ENCODE measurements at regions not wholly inside any gene's neighbourhood (a gene's known extent, or its start where the extent isn't known, plus 50 kb on each side); places are given as distances from the start of the nearest gene placed in this dataset.
A peak's percentile ranks its signal among the peaks of the same experiment; 100 is the strongest.

DNA sequence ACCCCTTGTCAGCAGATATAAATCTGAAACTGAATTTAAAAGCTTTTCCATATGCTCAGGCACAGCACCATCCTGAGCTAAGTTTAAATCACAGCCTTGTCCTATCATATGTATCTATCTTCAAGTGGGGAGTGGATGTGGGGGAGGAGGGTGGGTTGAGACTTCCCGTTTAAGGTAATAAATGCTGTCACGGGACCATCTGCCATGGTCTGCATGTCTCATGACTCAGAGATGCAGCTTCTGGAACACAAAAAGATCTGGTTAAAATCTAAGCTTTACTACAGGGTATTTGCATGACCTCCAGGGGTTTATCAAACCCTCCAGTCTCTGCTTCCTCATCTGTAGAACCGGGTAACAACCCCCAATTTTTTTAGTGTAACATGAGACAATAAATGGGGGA lies 377.7 kb upstream of the ST6GAL2 start:
- intact Hi-C loops (cut with DNase I), result no loop called here
- DNase-seq (ENCODE audit: low spot score) (no peak), ATAC-seq (no peak)

DNA sequence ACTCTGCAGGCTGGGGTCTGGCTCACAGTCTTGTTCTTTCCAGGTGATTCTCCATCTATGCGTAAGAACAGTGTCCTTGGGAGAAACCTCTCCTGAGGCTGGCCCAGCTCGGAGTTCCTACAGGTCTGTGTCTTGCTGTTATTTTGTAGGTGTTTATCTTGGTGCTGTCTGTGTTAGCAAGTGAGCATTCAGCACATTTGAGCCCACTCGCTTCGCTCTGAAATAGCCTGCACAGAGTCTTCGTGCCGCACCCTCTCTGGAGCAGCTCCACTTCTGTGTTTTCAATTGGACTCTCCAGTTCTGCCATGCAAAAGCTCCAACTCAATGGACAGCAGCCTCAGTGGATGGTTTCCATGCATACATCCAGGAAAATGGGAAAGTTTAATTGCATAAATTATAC lies 378.2 kb upstream of the ST6GAL2 start:
- intact Hi-C loops (cut with DNase I), result no loop called here
- ATAC-seq (no peak), DNase-seq (ENCODE audit: low spot score) (no peak)

DNA sequence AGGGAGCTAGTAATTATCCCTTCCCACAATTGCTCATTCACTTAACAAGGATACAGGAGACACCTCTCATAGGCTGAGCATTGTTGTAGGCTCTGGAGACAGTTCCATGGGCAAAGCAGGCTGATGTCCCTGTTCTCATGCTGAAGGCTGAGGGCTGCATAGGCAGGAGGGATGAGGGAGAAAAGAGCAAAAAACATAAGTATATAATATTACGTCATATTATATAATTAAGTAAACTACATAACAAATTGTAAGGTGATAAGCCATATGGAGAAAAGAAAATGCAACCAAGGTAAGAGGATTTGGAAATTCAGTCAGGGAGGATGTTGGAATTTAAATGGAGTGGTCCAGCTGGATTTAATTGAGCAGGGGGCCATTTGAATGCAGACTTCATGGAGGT lies 380.6 kb upstream of the ST6GAL2 start:
- intact Hi-C loops (cut with DNase I), result no loop called here
- DNase-seq (ENCODE audit: low spot score), result no peak
- ATAC-seq, result no peak

- ATAC-seq (no peak), DNase-seq (ENCODE audit: low spot score) (no peak)
- intact Hi-C loops (cut with DNase I), result no loop called here
These were observed 381.1 kb upstream of the ST6GAL2 start for GRCh38 chr2:107267086-107267485.

GRCh38 chr2:107276034-107276433 lies 390.1 kb upstream of the ST6GAL2 start:
- no peak for DNase-seq (ENCODE audit: low spot score)
- ATAC-seq, result no peak
- intact Hi-C loops (cut with DNase I), result no loop called here

GRCh38 chr2:107278672-107279071 lies 392.7 kb upstream of the ST6GAL2 start:
- ATAC-seq (no peak), DNase-seq (ENCODE audit: low spot score) (no peak)
- intact Hi-C loops (cut with DNase I), result no loop called here

- peak; percentile 26 for ATAC-seq
- DNase-seq (ENCODE audit: low spot score), result no peak
- intact Hi-C loops (cut with DNase I), result no loop called here
These were observed 395.7 kb upstream of the ST6GAL2 start for GRCh38 chr2:107281637-107282036.

GRCh38 chr2:107282135-107282534 lies 396.2 kb upstream of the ST6GAL2 start:
- DNase-seq (ENCODE audit: low spot score) (no peak), ATAC-seq (no peak)
- intact Hi-C loops (cut with DNase I), result no loop called here

DNA sequence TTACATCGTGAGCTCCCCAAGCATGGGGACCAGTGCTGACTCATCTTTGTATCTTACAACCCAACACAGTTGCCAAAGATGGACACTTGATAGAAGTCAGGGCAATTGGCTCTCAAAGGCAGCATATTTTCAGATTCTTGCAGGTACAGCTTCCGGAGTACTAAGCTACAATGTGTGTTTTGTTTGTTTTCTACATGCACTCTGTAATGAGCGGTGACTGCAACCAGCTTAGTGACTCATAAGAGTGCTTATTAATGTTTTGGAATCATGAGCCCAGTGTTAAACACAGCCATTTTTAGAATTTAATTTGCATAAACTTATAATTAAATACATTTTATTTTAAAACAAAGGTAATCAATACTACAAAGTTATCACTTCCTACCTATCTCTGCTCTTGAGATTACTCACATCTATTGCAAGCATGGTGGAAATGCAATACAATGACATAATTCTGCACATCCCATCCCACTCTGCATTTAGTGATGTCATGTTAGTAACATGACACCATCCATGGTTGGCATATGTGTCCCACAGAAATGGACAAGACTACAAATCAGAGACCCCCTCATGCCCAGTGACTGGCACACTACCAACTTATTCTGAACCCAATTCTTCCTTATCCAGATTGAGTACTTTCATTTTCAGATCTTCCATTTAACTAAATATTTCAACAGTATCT lies 399.8 kb upstream of the ST6GAL2 start:
- DNase-seq (ENCODE audit: low spot score) (no peak), ATAC-seq (no peak)
- intact Hi-C loops (cut with DNase I), result no loop called here

GRCh38 chr2:107290041-107290440 lies 404.1 kb upstream of the ST6GAL2 start:
- DNase-seq (ENCODE audit: low spot score) (no peak), ATAC-seq (no peak)
- intact Hi-C loops (cut with DNase I), result no loop called here

DNA sequence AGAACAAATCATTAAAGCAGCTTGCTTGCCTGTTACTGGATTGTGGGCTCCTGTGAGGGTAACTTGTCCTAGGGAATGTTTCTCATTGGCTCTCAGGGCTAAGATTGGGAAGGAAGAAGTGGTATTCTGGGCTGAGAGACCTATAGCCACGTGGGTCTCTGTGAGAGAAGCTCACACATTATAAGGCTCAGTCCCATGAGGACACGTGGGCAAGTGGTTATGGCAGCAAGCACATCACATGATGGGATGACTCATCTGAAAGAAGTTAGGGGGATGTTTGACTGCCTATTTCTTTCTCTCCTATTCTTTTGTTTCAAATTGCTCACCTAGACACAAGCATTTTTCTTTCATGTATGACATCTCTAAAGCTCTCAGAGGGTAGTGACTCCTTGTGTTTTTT lies 418.0 kb upstream of the ST6GAL2 start:
- ATAC-seq (no peak), DNase-seq (ENCODE audit: low spot score) (no peak)
- intact Hi-C loops (cut with DNase I), result no loop called here

DNA sequence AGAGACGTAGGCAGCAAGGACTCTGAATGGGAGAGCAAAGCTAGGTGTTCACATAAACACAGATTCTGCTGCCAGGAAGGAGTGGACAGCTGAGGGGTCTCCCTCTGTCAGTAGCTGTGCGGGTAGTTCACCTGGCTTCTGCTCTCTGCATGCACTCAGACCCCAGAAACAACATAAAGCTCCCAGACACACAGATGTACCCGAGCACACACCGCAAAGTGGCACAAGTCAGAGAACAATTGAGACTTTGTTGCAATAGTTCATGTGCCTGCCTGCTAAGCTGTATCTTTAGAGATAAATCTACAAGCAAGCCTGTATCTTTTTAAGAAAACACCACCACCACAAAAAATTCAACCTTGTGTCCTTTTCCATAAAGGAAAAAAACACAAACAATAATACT lies 420.0 kb upstream of the ST6GAL2 start:
- ATAC-seq, result no peak
- intact Hi-C loops (cut with DNase I), result no loop called here
- no peak for DNase-seq (ENCODE audit: low spot score)

DNA sequence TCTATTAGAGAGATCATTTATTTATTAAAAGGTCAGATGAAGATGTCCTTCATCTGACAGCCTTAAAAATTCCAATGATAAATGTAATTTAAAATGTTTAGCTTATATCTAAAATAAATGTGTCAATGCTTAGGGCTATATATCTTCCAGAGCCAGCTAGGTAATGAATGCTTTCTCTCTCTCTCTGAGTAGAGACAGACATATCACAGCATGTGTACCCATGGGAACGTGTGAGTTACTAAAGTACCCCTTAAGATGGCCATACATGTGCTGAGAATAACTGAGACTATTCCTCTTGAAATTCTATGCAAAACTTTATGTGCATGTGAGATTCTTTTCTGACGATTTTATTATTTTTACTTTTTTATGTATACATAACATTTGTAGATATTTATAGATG lies 420.9 kb upstream of the ST6GAL2 start:
- intact Hi-C loops (cut with DNase I), result no loop called here
- ATAC-seq (no peak), DNase-seq (ENCODE audit: low spot score) (no peak)

GRCh38 chr2:107308835-107309234 lies 422.9 kb upstream of the ST6GAL2 start:
- intact Hi-C loops (cut with DNase I), result no loop called here
- no peak for ATAC-seq

GRCh38 chr2:107312240-107312639 lies 426.3 kb upstream of the ST6GAL2 start:
- no peak for ATAC-seq
- DNase-seq (ENCODE audit: low spot score), result no peak
- intact Hi-C loops (cut with DNase I), result no loop called here

More at GRCh38 chr2:107308835-107309234, 422.9 kb upstream of the ST6GAL2 start:
- DNase-seq (ENCODE audit: low spot score), result no peak

DNA sequence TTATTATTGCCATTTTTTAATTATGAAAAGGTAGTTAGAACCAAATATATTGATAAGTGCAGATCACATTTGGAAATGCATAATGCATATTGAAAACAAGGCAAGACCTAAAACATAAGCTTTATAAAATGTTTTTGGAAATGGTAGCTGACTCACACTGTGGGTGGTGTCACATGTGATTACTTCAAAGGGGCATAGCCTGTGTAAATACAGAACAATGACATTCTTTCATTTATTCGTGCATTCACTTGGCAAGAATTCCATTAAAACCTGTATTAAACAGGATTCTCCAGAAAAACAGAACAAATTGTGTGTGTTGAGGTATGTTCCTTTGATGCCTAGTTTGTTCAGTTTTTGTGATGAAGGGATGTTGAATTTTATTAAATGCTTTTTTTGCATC lies 427.3 kb upstream of the ST6GAL2 start:
- no peak for DNase-seq (ENCODE audit: low spot score)
- ATAC-seq, result no peak
- intact Hi-C loops (cut with DNase I), result no loop called here

DNA sequence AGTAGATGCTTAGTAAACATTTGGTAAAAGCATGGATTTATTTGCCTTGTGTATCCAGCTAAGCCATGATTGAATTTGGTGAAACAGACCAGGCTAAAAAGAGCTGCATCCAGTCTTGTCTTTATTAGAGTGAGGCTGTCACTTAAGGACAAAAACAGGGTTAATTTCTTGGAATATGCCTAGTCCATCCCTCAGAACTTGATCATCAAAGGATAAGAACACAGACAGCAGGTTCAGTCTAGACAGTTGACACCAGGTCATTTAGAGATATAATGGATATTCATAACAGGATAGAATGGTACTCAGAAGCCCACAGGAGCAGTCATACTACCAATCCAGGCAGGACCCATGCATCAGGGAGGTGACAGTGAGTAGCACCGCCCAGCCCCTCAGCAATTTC lies 434.9 kb upstream of the ST6GAL2 start:
- intact Hi-C loops (cut with DNase I), result no loop called here
- ATAC-seq (no peak), DNase-seq (ENCODE audit: low spot score) (no peak)

DNA sequence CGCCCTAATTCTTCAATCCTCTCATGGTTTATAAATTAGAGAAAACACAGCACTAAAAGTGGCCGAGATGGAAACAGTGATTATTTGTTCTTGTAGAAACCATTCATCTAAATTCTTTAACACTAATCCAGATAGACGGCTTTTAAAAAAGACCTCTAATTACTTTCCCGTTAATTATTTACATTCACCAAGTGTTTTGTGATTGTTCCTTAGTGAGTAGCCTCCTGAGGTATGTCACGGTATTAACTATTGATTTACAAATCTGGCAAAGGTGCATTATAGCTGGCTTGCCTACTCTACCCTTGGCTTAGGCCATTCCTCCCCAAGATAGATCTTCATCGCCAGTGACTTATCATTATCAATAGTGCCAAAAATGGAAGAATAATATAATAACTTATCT lies 436.4 kb upstream of the ST6GAL2 start:
- intact Hi-C loops (cut with DNase I), result no loop called here
- DNase-seq (ENCODE audit: low spot score), result no peak
- ATAC-seq, result no peak

DNA sequence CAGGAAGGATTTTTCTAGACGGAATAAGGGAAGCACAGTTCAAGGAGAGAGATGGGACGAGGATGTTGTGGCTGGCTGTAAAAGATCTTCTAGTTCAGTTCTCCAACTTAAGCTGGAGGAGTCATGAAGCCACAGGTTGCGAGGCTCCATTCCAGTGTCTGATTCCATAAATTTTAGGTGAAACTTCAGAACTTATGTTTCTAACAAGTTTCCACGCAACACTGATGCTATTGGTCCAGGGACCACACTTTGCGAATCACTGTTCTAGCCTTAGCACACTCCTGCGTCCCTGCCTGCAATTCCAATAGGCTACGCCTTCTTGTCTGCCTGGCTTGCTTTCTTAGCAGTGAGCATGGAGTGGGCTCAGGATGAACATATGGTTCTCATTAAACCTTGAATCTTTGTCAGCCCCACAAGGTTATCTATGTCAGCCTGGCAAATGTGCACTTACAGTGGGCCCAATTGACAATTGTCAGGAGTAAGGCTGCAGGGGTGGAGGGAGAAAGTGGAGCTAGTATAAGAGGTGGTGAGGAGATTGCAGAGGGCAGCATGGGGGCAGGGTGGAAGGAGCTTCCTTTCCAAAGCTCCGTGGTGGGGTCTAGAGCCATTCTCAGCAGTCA lies 438.1 kb upstream of the ST6GAL2 start:
- DNase-seq (ENCODE audit: low spot score), result no peak
- no peak for ATAC-seq
- intact Hi-C loops (cut with DNase I), result no loop called here

- intact Hi-C loops (cut with DNase I), result no loop called here
- DNase-seq (ENCODE audit: low spot score), result no peak
- ATAC-seq, result peak; percentile 91
These were observed 440.2 kb upstream of the ST6GAL2 start for GRCh38 chr2:107325981-107326786.
